ENCODE measurements at regions not wholly inside any gene's neighbourhood (a gene's known extent, or its start where the extent isn't known, plus 50 kb on each side); places are given as distances from the start of the nearest gene placed in this dataset.

- peaks cover 16% of the 10 kb centered on the region for H3K9me3 Mint-ChIP-seq
- H3K4me3 Mint-ChIP-seq: no peak overlapping the region
- peak overlapping the region; percentile 29 for H3K27ac Mint-ChIP-seq
- peaks cover 15% of the 10 kb centered on the region for H3K36me3 Mint-ChIP-seq
- peaks cover 24% of the 10 kb centered on the region for H3K4me1 Mint-ChIP-seq
- H3K27me3 Mint-ChIP-seq: no peaks in the 10 kb centered on the region
- peak; percentile 87 for ATAC-seq
These were observed 52.7 kb upstream of the CYP1B1 start for GRCh38 chr2:38128653-38129052.

DNA sequence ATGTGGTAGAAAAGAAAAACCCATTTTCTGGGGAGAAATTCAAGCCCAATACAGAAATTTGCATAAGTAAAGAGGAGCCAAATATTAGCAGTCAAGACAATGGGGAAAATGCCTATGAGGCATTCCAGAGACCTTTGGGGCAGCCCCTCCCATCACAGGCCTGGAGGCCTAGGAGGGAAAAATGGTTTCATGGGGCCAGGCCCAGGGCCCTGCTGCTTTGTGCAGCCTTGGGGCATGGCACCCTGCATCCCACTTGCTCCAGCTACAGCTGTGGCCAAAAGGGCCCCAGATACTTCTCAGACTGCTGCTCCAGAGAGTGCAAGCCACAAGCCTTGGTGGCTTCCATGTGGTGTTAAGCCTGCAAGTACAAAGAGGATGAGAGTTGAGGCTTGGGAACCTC, 51.3 kb upstream of the CYP1B1 start:
- H3K9me3 Mint-ChIP-seq: peaks cover 16% of the 10 kb centered on the region
- H3K27ac Mint-ChIP-seq: no peak overlapping the region
- H3K36me3 Mint-ChIP-seq: peaks cover 15% of the 10 kb centered on the region
- peaks cover 24% of the 10 kb centered on the region for H3K4me1 Mint-ChIP-seq
- H3K4me3 Mint-ChIP-seq: no peak overlapping the region
- H3K27me3 Mint-ChIP-seq: no peaks in the 10 kb centered on the region
- no peak for ATAC-seq

DNA sequence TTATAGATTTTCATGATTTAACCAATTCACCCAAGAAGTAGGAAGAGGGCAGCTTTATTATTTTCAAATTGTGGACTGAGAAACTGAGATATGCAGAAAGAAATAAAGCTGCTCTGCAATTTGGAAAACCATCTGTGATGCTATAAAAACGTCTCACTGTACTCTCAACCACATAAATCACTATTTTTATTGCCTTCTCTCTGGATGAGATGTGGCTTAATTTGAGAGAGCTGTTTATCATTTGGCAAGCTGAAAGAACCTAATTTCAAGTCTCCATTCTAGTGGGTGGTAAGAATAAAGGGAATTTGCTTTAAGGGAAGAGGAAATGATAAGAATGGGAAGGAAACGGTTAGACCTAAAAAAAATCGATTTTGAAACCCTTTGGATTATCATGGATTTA, 49.9 kb upstream of the CYP1B1 start:
- H3K4me3 Mint-ChIP-seq: no peak overlapping the region
- no peaks in the 10 kb centered on the region for H3K27me3 Mint-ChIP-seq
- peaks cover 24% of the 10 kb centered on the region for H3K4me1 Mint-ChIP-seq
- peaks cover 16% of the 10 kb centered on the region for H3K9me3 Mint-ChIP-seq
- ATAC-seq: no peak
- no peak overlapping the region for H3K27ac Mint-ChIP-seq
- peaks cover 15% of the 10 kb centered on the region for H3K36me3 Mint-ChIP-seq
